Gastrocnemius medialis (tissue), 4 donors: ENCODE measurements at regions not wholly inside any gene's neighbourhood (a gene's known extent, or its start where the extent isn't known, plus 50 kb on each side); places are given as distances from the start of the nearest gene placed in this dataset.

Source experiments
- ATAC-seq, 2 donors: fragments of 150-250 bp; one replicate each; pipeline ENCODE4 v1.9.1; 2016
- DNase-seq, 2 donors: peaks; one replicate each; pipeline ENCODE4 v3.0.0-alpha.2; 2019
- H3K27ac ChIP-seq, 4 donors: fragments of 200-600 bp; sonication (generic); 1 replicate in 1 of 4; 2 replicates in 3 of 4; pipeline ENCODE4 v1.5.1; 2016 to 2018; ENCODE audit warnings: mild to moderate bottlenecking in 2 of 4, moderate library complexity in 1 of 4
- H3K27me3 ChIP-seq, 3 donors: fragments of 200-600 bp; sonication (generic) in 2 of 3; 1 replicate in 1 of 3; 2 replicates in 2 of 3; pipeline versions ENCODE4 v1.5.1 to v1.6.0; 2016 to 2019; ENCODE audit warnings: mild to moderate bottlenecking in 1 of 3, moderate library complexity in 1 of 3
- H3K36me3 ChIP-seq, 2 donors: fragments of 200-600 bp; sonication (generic) in 1 of 2; one replicate each; pipeline ENCODE4 v1.5.1; 2017 to 2018
- H3K4me1 ChIP-seq, 2 donors: fragments of 200-600 bp; sonication (generic) in 1 of 2; one replicate each; pipeline ENCODE4 v1.5.1; 2016 to 2017; ENCODE audit warnings: mild to moderate bottlenecking in 2 of 2
- H3K4me3 ChIP-seq, 4 donors: fragments of 200-600 bp; sonication (generic) in 3 of 4; 1 replicate in 1 of 4; 2 replicates in 3 of 4; pipeline ENCODE4 v1.5.1; 2016 to 2019; ENCODE audit warnings: mild to moderate bottlenecking in 2 of 4
- H3K9me3 ChIP-seq, 3 donors: fragments of 200-600 bp; sonication (generic) in 2 of 3; 1 replicate in 1 of 3; 2 replicates in 2 of 3; pipeline ENCODE4 v1.5.1; 2016 to 2019
- POLR2A ChIP-seq, 2 donors: fragments of 450-650 bp; IDR thresholded peaks; one replicate each; pipeline ENCODE4 v1.6.1; 2017; ENCODE audit warnings: antibody characterized with exemption in 2 of 2, mild to moderate bottlenecking in 2 of 2, moderate library complexity in 2 of 2
- in situ Hi-C, 4 donors: fragments of 200-750 bp; cut with MboI; loops; one replicate each; pipeline versions ENCODE4 v1.15.0 to v1.8.0; 2017; ENCODE audit warnings: low sequenced_read_pairs in 4 of 4
- intact Hi-C: fragments of 100-400 bp; cut with DNase I; formaldehyde crosslinking; loops from one replicate; pipeline ENCODE4 v1.15.1; 2023; ENCODE audit warnings: low total_unique reads
- TF ChIP-seq, protein P1 (sequence below), 5 experiments: fragments of 450-650 bp in 3 of 5; fragments of 200-600 bp in 2 of 5; sonication (generic) in 2 of 5; IDR thresholded peaks in 4 of 5; conservative IDR thresholded peaks in 1 of 5; 1 replicate in 4 of 5; 2 replicates in 1 of 5; pipeline ENCODE4 v1.5.1; 2016 to 2019; ENCODE audit warnings: antibody characterized with exemption in 5 of 5, mild to moderate bottlenecking in 3 of 5, moderate library complexity in 3 of 5

DNA sequence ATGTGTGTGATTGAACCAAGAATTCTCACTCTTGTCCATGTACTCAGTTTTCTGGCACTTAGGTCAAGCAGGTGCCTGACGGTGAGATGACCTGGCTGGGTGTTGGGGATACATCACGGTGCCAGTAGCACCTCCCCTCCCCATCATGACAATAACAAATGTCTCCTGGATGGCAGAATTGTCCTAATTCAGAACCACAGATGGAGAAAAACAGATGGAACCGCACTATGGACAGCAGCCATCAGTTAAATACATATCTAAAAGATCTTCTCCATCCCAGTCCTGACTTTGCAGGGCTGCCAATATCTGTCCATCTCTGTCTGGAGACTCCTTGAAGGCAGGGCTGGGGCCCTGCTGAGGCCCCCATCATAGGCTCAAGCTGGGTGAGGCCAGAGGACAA, 126.9 kb downstream of the PTPRS start:
- ATAC-seq: no peak
- Histone ChIP-seq H3K27ac (no peak overlapping the region), H3K36me3 (peaks cover 0 to 72% of the 10 kb centered on the region in 2 donors), H3K27me3 (no peaks in the 10 kb centered on the region), H3K4me1 (no peaks in the 10 kb centered on the region), H3K9me3 (no peaks in the 10 kb centered on the region), H3K4me3 (no peak overlapping the region)
- intact Hi-C loops: no loop called here
- in situ Hi-C loops: no loop called here
- no peak for TF ChIP-seq POLR2A (IDR thresholded peaks at IDR 0.05)
- TF ChIP-seq, protein P1, sequence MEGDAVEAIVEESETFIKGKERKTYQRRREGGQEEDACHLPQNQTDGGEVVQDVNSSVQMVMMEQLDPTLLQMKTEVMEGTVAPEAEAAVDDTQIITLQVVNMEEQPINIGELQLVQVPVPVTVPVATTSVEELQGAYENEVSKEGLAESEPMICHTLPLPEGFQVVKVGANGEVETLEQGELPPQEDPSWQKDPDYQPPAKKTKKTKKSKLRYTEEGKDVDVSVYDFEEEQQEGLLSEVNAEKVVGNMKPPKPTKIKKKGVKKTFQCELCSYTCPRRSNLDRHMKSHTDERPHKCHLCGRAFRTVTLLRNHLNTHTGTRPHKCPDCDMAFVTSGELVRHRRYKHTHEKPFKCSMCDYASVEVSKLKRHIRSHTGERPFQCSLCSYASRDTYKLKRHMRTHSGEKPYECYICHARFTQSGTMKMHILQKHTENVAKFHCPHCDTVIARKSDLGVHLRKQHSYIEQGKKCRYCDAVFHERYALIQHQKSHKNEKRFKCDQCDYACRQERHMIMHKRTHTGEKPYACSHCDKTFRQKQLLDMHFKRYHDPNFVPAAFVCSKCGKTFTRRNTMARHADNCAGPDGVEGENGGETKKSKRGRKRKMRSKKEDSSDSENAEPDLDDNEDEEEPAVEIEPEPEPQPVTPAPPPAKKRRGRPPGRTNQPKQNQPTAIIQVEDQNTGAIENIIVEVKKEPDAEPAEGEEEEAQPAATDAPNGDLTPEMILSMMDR (IDR thresholded peaks at IDR 0.05 in 4 of 5, conservative IDR thresholded peaks at IDR 0.05 in 1 of 5): no peak
- DNase-seq: no peak

DNA sequence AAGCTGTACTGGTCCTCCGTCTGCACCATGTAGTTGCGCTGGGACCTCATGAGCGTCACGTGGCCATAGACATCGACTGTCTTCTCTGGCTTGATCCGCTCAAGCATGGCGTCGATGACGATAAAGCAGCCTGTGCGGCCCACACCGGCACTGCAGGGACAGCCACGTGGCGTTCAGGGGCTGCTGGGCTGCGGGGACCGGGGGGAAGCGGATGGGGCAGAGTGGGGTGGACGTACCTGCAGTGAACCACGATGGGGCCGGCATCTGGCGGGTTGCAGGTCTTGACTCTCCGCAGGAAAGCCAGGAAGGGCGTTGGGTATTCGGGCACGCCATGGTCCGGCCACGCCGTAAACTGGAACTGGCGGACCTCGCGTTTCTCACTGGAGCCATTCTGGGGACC, 128.5 kb downstream of the PTPRS start:
- Histone ChIP-seq H3K4me3 (no peak overlapping the region), H3K4me1 (no peaks in the 10 kb centered on the region), H3K9me3 (no peaks in the 10 kb centered on the region), H3K27me3 (no peaks in the 10 kb centered on the region), H3K36me3 (peaks cover 0 to 64% of the 10 kb centered on the region in 2 donors), H3K27ac (no peak overlapping the region)
- ATAC-seq: no peak
- DNase-seq: no peak
- in situ Hi-C loops (no loop called here), intact Hi-C loops (no loop called here)
- TF ChIP-seq, protein P1 (IDR thresholded peaks at IDR 0.05 in 4 of 5, conservative IDR thresholded peaks at IDR 0.05 in 1 of 5): no peak
- TF ChIP-seq POLR2A (IDR thresholded peaks at IDR 0.05): no peak

DNA sequence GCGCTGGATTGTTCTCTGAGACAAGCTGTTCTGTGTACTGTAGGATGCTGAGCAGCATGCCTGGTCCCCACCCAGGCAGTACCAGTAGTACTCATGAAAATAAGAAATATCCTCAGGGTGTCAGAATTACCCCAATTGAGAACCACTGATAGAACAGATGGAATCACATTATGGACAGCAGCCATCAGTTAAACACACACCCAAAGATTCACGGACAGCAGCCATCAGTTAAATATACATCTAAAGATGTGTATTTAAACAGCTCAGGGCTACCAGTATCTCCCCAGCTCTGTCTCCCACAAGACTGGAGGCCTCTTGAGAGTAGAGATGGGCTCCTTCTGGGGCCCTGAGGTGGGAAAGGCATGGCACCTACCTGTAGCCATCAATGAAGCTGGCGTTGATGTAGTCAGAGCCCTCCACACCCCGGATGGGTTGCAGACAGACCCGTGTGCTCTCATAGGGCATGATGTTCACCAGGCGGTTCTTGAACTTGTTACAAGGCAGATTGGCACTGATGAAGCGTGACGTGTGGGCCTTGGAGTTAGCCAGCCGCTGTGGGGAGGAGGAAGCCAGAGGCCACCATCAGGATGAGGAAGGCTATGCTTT, 129.3 kb downstream of the PTPRS start:
- intact Hi-C loops: no loop called here
- ATAC-seq (no peak), DNase-seq (no peak)
- in situ Hi-C loops: no loop called here
- no peak overlapping the region for H3K27ac ChIP-seq
- H3K27me3 ChIP-seq: no peaks in the 10 kb centered on the region
- H3K4me1 ChIP-seq: no peaks in the 10 kb centered on the region
- peaks cover 0 to 56% of the 10 kb centered on the region in 2 donors for H3K36me3 ChIP-seq
- H3K9me3 ChIP-seq: no peaks in the 10 kb centered on the region
- H3K4me3 ChIP-seq: no peak overlapping the region
- TF ChIP-seq, protein P1 (IDR thresholded peaks at IDR 0.05 in 4 of 5, conservative IDR thresholded peaks at IDR 0.05 in 1 of 5): no peak
- TF ChIP-seq POLR2A (IDR thresholded peaks at IDR 0.05): no peak

DNA sequence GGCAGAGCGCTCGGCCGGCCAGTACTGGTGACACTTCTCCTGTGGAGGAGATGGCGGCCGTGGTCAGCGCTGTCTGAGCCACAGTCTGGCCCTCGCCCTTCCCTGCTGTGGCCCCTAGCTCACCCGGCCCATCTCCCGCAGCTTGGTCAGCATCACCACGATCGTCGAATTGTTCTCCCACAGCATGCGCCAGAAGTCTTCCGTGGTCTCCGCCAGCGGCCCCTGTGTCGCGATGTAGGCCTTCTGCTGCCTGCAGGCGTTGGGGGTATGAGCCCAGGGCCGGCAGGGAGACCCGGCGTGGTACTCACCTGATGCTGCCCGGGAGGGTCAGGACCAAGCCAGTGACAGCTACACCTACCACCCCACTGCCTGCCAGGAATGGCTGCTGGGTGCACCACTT, 130.1 kb downstream of the PTPRS start:
- no peak for TF ChIP-seq POLR2A (IDR thresholded peaks at IDR 0.05)
- TF ChIP-seq, protein P1 (IDR thresholded peaks at IDR 0.05 in 4 of 5, conservative IDR thresholded peaks at IDR 0.05 in 1 of 5): no peak
- DNase-seq: no peak

DNA sequence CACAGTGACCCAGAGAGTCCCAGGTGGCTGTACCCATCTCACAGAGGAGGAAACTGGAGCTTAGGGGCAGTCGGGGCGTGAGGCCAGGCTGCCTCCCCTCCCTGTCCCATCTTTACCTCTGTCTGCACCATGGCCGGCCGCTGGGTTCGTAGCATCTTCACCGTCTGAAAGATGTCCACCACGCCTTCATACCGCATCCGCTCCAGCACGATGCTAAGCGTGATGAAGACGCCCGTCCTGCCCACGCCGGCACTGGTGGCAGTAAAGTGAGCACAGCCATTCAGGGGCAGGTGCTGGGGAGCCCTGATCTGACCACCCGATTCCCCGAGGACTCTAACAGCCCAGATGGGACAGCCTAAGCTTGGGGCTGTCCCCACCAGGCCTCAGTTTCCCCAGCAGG, 132.8 kb downstream of the PTPRS start:
- Histone ChIP-seq H3K27me3 (no peaks in the 10 kb centered on the region), H3K36me3 (peaks cover 0 to 32% of the 10 kb centered on the region in 2 donors), H3K4me1 (no peaks in the 10 kb centered on the region), H3K27ac (no peak overlapping the region), H3K9me3 (no peaks in the 10 kb centered on the region), H3K4me3 (no peak overlapping the region)
- no peak for DNase-seq
- in situ Hi-C loops: no loop called here
- ATAC-seq: no peak
- intact Hi-C loops: no loop called here
- TF ChIP-seq, protein P1 (IDR thresholded peaks at IDR 0.05 in 4 of 5, conservative IDR thresholded peaks at IDR 0.05 in 1 of 5): no peak
- TF ChIP-seq POLR2A (IDR thresholded peaks at IDR 0.05): no peak

More for the DNA sequence above, 130.1 kb downstream of the PTPRS start:
- Histone ChIP-seq H3K36me3 (peaks cover 0 to 49% of the 10 kb centered on the region in 2 donors), H3K27ac (no peak overlapping the region), H3K27me3 (no peaks in the 10 kb centered on the region), H3K9me3 (no peaks in the 10 kb centered on the region), H3K4me1 (no peaks in the 10 kb centered on the region), H3K4me3 (no peak overlapping the region)
- in situ Hi-C loops: no loop called here
- intact Hi-C loops: no loop called here
- no peak for ATAC-seq
